AG09309 (cell line): ENCODE measurements at regions not wholly inside any gene's neighbourhood (a gene's known extent, or its start where the extent isn't known, plus 50 kb on each side); places are given as distances from the start of the nearest gene placed in this dataset.

Experiments
- DNase-seq: peaks from one replicate; pipeline ENCODE4 v3.0.0-alpha.2; 2010; ENCODE audit warnings: low read depth
- H3K4me3 ChIP-seq: 2 replicates; pipeline ENCODE4 v1.5.1; 2011; ENCODE audit warnings: mild to moderate bottlenecking, low read depth, low read length, moderate library complexity; ENCODE audit not compliant: control insufficient read depth
- TF ChIP-seq, protein P1 (sequence below): IDR thresholded peaks from 2 replicates; pipeline ENCODE4 v1.5.1; 2011; ENCODE audit warnings: mild to moderate bottlenecking, low read depth, low read length, inconsistent platforms; ENCODE audit not compliant: insufficient read depth, control insufficient read depth; ENCODE audit errors: missing control alignments

DNA sequence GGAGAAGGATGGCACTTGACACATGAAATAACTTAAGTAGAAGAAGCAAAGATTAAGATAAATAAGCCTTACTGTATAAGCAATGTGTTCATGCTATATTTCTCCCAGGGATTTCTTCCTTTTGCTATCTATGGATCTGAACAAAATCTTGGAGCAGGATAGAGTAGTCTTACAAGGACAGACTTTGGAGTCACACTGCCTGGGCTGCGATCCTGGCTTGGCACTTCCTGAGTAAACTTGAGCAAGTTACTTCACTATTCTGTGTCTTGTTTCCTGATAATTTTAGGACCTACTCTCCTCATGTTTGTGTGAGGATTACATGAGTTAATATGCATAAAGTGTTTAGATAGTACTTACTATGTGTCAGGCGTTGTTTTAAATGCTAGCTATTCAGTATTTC lies 340.0 kb upstream of the MAOA start:
- TF ChIP-seq, protein P1, sequence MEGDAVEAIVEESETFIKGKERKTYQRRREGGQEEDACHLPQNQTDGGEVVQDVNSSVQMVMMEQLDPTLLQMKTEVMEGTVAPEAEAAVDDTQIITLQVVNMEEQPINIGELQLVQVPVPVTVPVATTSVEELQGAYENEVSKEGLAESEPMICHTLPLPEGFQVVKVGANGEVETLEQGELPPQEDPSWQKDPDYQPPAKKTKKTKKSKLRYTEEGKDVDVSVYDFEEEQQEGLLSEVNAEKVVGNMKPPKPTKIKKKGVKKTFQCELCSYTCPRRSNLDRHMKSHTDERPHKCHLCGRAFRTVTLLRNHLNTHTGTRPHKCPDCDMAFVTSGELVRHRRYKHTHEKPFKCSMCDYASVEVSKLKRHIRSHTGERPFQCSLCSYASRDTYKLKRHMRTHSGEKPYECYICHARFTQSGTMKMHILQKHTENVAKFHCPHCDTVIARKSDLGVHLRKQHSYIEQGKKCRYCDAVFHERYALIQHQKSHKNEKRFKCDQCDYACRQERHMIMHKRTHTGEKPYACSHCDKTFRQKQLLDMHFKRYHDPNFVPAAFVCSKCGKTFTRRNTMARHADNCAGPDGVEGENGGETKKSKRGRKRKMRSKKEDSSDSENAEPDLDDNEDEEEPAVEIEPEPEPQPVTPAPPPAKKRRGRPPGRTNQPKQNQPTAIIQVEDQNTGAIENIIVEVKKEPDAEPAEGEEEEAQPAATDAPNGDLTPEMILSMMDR = no peak

DNA sequence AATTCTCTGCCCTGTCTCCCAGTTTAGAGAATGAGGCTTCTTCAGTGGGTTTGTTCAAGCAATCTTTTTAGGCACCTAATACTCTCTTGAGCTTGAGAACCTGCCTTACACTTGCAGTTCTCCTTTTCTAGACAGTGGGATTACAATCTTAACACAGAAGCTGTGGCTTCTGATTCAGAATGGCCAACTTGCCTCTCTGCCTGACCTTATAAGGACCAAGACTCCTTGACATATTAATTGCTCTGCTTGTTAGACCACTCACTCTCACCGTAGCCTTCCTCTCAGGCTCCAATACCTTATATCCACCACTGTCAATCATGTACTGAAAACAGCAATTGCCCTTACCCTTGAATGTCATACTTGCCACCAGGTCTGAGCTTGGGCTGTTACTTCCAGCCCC lies 338.7 kb upstream of the MAOA start:
- DNase-seq = no peak
- TF ChIP-seq, protein P1 = no peak
- H3K4me3 ChIP-seq = no peak overlapping the region

More for the DNA sequence above, 340.0 kb upstream of the MAOA start:
- DNase-seq = no peak
- no peak overlapping the region for H3K4me3 ChIP-seq

DNA sequence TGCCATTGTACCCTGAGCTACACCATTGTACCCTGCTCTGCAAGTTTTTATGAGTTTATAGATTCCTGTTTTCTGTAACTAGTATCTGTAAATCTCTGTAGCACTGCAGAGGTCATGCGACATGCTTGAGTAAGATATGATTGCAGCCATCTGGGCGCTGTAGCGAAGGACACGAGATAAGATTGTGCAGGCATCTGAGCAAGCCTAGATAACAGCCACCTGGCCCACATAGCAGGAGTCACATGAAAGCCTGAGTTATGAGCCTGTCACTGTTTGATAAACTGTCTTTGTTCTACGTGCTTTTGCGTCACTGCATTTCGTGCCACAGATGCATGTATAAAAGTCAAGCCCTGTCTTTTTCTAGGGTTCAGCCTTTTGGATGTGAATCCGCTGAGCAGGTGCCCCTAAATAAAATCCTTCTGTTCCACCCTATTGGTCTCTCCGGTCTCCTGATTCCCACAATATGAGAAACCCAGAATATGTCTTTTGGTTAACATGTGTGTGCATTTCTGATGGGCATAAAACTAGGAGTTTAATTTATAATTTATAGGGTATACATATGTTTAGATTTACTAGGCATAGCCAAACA lies 327.6 kb upstream of the MAOA start:
- no peak for DNase-seq
- TF ChIP-seq, protein P1 = no peak
- no peak overlapping the region for H3K4me3 ChIP-seq

DNA sequence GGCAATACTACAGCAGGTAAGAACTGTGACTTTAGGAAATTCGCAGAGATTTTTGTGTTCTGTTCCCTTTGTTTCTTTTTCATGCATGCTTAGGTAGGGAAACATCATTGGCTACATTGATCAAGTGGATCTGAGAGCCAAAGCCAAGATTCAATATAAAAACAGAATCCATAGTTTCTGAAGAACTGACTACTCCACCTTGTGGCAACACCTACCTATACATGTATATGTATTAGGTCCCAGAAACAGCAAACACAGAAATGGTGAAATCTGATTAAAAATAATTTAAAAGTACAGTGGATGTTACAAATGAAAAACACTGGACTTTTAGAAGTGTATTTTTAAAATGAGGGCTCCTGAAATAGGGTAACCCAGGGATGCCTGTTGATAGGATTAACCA lies 322.6 kb upstream of the MAOA start:
- no peak for DNase-seq
- TF ChIP-seq, protein P1 = no peak

DNA sequence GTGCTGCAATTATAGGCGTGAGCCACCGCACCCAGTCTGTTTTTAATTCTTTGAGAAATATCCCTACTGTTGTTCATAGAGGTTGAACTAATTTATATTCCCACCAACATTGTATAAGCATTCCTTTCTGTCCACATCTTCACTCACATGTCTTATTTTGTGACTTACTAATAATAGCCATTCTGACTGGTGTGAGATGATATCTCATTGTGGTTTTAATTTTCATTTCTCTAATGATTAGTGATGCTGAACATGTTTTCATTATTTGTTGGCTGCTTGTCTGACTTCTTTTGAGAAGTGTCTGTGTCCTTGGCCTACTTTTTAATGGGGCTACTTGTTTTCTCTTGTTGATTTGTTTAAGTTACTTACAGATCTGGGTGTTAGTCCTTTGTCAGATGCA lies 310.9 kb upstream of the MAOA start:
- TF ChIP-seq, protein P1 = no peak
- no peak overlapping the region for H3K4me3 ChIP-seq
- DNase-seq = no peak

More for the DNA sequence above, 322.6 kb upstream of the MAOA start:
- no peak overlapping the region for H3K4me3 ChIP-seq

DNA sequence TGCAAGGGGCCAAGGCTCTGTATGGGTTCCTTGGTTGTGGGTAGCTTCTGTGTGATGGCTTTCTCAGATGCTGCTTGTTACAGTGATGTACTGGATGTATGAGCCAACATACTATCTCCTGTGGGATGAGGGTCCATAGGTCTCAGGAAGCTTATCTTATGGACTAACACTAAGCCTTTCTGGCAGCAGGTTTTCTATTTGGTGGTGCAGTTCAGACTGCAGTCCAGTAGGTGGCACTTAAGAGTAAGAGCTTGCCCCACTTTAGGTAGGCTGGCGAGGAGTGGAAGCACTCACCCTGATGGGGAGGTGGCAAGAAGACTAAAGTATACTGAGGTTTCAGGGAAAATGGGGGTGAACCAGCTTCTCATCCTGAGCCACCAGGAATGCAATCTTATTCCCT lies 306.7 kb upstream of the MAOA start:
- TF ChIP-seq, protein P1 = peak; percentile 62
- H3K4me3 ChIP-seq = no peak overlapping the region
- DNase-seq = no peak

DNA sequence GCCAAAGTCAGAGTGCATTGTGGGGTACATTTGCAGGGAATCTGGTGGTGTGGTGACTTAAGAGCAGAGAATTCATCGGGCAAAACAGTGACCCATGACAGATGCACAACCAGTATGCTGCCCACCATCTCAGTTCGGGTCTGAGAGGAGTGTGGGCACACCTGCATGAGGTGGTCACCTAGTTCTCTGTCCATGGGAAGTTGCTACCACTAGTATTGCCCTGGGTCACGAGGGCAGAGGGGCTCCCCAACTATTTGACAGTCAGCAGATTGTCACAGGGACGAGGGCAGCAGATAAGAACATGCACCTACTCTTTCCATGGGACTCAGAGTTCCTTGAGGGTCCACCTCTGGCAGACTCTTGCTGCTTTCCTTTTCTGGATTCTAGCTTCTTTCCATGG lies 305.2 kb upstream of the MAOA start:
- TF ChIP-seq, protein P1 = no peak
- DNase-seq = no peak
- H3K4me3 ChIP-seq = no peak overlapping the region
